Midbrain (tissue), 1 donor: ENCODE measurements at regions not wholly inside any gene's neighbourhood (a gene's known extent, or its start where the extent isn't known, plus 50 kb on each side); places are given as distances from the start of the nearest gene placed in this dataset.
"Not testable (repeated sequence)": the region's sequence is repeated elsewhere in the genome, so short reads cannot be mapped to it uniquely, and the experiment has no call there.

Experiments
- DNase-seq: peaks from one replicate; lab custom pipeline; 2025; lab: John Stamatoyannopoulos, UW

DNA sequence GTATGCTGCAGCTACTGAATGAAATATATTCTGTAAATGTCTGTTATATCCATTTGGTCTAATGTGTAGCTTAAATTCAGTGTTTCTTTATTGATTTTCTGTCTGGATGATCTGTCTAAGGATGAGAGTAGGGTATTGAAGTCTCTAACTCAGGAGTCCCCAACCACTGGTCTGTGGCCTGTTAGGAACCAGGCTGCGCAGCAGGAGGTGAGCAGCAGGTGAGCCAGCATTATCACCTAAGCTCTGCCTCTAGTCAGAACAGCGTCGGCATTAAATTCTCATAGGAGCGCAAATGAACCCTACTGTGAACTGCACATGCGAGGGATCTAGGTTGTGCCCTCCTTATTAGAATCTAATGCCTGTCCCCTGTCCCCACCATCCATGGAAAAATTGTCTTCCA lies 329.7 kb upstream of the RGS6 start:
- DNase-seq, result no peak

DNA sequence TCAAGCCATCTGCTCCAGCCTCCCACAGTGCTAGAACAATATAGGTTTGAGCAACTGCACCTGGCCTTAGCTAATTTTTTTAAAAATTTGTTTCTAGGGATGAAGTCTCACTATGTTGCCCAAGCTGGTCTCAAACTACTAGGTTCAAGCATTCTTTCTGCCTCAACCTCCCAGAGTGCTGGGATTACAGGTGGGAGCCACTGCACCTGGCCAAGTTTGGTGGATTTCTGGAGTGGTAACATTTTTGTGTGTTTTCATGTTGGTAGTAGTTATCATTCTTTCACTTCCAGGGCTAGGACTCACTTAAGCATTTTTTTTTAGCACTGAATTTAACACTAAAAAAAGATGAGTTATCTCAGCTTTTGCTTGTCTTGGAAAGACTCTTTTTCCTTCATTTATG lies 328.0 kb upstream of the RGS6 start:
- DNase-seq, result no peak

DNA sequence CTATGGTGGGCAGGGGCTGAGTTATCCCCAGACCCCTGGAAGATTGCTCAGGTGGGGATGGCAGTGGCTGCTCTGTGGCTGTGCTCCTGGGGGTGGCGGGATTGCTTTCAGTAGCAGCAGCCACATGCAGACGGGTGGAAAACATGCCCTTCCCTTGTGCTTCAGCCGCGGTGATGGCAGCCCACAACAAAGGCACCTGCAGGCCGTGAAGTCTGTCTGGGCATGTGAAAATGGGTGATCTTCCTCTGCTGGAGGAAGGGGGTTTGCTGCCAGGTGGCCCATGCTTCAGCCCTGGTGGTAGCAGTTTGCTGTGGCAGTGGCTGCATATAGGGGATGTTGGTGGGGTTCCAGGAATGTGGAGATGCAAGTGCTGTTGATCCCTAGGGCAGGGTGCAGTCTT lies 326.2 kb upstream of the RGS6 start:
- no peak for DNase-seq

DNA sequence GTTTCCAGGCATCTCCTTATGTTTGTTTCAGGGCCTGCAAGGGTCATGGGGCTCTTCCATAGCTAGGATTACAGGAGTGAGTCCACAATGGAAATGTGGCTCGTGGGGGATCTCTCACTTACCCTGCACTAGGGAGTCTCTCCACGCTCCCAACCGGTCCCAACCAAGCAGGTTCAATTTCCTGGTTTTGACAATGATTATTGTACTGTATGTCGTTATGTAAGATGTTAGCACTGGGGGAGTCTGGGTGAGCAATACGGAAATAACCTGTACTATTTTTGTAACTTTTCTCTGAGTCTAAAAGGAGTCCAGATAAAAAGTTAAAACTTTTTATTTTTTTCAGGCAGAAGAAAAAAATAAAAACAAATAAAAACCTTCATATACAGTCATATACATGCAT lies 325.7 kb upstream of the RGS6 start:
- DNase-seq, result no peak

- DNase-seq, result no peak
Measured at GRCh38 chr14:71607056-71607455, 325.2 kb upstream of the RGS6 start.

- DNase-seq, result no peak
Measured at GRCh38 chr14:71610149-71610548, 322.1 kb upstream of the RGS6 start.

DNA sequence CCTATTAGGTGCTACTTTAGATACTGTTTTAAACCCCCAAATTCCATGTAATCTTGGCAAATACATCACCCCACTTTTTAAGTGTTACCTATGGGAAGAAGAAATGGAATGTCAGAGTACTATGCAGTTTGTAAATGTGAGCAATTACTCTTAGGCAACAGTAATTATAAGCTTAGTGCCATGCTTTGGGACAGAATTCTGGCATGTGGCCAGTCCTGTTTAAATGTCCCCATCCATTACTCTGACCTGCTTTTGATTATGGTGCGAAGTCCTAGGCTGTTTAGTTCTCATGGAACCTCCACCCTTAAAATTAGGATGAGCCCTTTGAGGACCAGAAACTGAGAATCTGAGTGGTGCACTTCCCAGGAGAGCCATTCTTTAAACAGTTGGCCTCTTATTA lies 321.4 kb upstream of the RGS6 start:
- no peak for DNase-seq

GRCh38 chr14:71613168-71613567 lies 319.1 kb upstream of the RGS6 start:
- DNase-seq, result no peak

- DNase-seq, result no peak
Measured at GRCh38 chr14:71616013-71616412, 316.2 kb upstream of the RGS6 start.

GRCh38 chr14:71618047-71618446 lies 314.2 kb upstream of the RGS6 start:
- DNase-seq, result no peak

DNA sequence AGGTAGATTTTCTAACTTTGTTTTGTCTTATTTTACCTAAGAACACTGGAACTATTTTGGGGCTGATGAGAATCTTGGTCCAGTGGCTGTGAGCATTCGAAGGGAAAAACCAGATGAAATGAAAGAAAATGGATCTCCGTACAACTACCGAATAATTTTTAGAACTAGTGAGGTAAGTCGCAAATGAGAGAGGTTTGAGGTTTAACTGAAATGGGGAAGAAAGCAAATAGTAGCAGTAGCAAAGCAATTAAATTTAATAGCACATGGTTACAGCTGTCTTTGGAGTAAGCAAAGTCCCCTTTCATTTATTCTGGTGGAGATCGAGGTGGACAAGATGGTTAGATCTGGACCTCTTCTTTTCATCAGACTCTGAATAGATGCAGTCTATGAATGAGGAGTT lies 313.5 kb upstream of the RGS6 start:
- no peak for DNase-seq

DNA sequence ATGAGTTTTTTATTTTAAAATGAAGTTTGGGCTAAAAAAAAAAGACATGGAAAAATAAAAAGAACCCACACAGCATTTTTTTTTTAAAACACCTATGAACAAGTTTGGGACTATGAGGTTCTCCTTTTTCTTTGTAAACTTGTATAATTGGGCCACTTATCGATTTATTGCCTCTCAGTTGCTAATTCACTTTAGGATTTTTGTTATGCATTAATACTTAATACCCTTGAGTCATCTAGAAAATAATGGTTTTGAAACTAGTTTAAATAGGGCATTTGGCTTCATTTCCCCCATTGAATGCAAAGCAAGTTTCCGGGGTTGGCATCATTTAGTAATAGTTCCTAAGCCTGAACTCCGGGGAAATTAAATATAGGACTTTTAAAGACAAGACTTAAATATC lies 312.8 kb upstream of the RGS6 start:
- DNase-seq, result no peak

GRCh38 chr14:71620401-71620800 lies 311.8 kb upstream of the RGS6 start:
- DNase-seq, result no peak

DNA sequence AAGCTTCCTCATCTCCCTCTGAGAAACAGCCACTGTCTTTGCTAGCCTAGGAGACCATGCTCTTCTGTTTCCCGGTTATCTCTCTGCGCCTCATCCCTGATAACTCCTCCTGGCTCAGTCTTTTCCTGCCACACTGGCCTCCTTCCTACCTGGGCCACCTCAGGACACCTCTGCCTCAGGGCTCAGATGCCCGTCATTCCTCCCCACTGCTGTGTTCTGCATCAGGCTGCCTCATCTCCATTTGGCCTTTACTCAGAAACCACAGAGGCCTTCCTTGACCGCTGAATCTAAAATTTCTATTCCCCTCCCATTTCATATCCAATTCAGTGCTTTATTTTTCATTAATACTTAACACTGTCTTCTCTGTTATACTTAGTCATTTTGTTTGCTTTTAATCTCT lies 311.0 kb upstream of the RGS6 start:
- no peak for DNase-seq

GRCh38 chr14:71621980-71622605 lies 310.1 kb upstream of the RGS6 start:
- DNase-seq, result no peak

DNA sequence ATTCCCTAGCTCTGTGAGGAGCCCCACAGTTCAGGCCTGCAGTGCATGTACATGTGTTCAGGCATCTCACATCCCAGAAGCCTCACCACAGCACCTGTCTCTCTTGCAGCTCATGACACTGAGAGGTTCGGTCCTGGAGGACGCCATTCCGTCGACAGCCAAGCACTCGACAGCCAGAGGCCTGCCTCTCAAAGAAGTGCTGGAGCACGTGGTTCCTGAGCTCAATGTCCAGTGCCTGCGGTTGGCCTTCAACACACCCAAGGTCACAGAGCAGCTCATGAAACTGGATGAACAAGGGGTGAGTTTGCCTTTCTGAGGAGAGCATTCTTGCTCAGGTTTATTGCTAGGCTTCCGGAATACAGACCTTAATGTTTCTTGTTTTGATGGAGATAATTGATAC lies 308.3 kb upstream of the RGS6 start:
- no peak for DNase-seq

DNA sequence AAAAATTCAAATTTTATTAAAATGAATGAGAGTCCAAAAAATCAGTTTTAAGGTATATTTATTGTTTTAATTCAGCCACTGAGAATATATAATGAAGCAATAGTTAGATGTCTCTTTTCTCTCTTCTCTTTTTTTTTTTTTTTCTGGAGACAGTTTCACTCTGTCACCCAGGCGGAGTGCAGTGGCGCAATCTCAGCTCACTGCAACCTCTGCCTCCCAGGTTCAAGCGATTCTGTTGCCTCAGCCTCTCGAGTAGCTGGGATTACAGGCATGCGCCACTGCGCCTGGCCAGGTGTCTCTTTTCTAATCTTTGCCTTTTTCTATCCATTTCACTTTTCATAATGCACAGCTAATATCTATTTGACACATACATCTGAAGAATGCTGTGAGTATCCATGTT lies 307.1 kb upstream of the RGS6 start:
- no peak for DNase-seq

DNA sequence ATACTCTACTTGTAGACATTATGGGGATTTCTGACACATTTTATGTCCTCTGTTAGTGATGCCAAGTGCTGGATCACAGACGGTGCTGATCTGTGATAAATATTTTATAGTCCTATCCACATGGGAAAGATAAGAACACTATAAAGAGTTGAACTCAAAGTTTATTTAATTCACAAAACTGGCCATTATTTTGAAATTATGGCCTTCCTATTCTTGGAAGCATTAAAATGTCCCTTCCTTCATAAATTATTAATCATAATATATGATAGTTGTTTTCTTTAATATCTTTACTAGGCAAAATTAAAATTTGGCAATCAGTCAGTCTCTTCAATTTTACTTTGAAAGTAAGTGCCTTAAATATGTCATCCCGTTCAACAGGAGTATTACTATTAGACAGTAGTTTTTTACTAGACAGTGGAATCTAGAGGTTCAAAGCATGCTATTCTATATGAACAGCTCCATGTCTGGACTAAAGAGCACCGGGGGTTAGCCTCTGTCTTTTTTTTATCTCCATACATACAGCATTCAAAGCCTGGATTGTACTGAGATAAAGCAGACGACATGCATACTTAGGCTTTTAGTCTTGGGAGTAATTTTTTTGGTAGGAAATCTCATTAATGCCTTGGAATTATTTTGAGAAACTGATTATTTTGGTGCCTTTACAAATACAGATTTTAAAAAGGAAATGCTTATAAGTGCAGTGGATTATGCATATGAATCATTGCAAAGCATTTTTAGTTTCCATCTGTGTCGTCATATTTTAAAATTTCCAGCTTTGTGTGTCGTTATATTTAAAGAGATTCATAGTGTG lies 306.1 kb upstream of the RGS6 start:
- no peak for DNase-seq

DNA sequence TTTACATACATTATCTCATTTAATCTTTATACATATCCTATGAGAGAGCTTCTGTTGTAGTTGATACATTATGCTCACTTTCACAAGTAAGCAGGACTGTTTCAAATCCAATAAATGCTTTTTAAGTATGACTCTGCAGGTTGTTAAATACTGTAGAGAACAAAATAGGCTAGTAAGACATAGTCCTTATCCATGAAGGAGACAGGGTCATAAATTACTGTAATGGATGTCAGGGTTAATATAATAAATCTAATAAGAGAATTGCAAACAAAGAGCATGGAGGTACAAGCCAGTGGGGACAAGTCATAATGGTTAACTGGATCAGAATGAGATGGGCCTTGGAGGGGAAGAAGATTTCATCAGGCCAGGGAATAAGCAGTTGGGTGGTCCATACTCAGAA lies 303.8 kb upstream of the RGS6 start:
- no peak for DNase-seq

DNA sequence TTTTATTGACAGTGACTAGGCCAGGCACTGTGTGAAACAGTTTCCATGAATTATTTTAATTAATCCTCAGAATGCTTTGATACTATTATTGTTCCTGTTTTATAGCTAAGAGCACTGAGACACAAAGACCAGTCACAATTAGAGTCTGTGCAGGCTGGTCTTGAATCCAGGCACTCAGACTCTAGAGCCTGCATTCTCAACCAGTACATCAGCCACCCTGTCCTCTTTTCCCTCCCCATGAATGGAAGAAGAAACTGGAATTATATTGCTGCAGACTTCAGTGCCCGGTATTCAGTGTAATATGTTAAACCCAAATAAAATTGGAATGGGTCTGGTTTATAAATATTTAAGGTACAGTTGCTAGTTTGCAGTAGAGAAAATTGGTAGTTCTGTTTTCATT lies 303.0 kb upstream of the RGS6 start:
- DNase-seq, result no peak

DNA sequence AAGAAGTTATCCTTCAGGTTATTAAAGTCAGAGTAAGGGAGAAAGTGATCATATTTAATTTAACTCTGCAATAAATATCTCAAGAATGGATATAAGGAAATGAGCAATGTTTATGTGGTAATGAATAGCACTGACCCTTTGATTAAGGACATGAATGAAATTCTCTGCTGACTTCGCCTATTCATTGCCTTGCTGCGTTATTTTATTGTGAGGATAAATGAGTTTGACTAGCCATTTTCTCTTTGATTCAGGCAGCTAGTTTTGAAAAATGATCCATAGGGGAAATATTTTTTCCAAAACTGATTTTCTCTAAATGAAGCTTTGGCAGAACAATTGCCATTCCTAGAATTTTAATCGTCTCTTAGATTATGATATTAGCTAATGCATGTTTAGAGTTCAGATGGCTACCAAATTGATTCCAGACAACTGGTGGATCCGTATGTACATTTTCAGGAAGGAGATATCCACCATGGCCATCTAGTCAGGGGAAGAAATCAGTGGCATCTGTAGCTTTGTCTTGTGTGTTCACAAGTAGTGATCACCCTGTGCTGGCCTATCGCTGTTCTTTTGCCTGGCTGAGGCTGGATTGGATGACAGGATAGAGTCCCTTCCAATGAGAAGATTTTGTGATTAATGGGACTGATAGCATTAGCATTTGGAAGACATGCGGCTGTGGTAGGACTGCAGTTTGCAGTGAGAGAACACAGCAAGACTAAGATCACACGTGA lies 302.3 kb upstream of the RGS6 start:
- no peak for DNase-seq

GRCh38 chr14:71631030-71631429 lies 301.2 kb upstream of the RGS6 start:
- DNase-seq, result not testable (repeated sequence)

DNA sequence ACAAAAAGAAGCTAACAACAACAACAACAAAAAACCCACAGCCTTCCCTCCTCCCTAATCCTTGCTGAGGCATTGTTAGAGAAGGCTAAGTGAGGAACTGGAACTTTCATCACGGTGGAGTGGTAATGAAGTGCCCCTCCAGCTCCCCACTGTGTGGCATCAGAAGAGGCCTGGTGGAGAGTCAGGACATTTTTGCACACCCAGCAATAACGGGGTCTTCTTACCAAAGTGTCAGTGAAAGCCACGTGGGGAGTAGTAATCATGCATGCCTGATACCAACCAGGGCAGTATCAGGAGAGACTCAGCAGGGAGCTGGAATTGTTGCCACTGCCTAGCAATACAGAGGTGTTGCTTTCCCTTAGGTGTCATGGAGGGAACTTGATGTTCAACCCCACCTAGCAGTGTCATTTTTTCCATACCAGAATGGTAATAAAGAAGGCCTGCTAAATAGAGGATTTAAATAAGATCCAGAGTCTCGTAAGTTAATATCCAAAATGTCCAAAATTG lies 299.7 kb upstream of the RGS6 start:
- DNase-seq, result no peak
